ENCODE measurements at regions not wholly inside any gene's neighbourhood (a gene's known extent, or its start where the extent isn't known, plus 50 kb on each side); places are given as distances from the start of the nearest gene placed in this dataset.

DNA sequence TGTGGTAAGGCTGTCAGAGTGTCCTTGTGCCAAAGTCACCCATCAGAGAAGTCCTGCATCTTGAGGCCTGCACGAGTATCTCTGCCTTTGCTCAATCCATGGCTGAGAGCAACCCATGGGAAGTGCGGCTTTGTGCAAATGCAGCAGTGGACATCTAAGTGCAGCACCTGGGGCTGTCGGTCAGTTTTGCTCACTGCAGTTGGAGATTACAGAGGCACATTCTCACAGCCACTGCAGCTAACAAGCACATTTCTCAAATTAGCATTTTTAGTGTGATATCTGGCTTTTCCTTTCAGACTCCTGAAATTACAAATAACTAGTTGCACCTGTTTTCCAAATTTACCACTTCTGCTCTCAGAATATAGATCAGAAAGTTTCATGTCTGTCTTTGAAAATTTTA is 81.5 kb upstream of the DAZL start:
- TF ChIP-seq, protein P1, sequence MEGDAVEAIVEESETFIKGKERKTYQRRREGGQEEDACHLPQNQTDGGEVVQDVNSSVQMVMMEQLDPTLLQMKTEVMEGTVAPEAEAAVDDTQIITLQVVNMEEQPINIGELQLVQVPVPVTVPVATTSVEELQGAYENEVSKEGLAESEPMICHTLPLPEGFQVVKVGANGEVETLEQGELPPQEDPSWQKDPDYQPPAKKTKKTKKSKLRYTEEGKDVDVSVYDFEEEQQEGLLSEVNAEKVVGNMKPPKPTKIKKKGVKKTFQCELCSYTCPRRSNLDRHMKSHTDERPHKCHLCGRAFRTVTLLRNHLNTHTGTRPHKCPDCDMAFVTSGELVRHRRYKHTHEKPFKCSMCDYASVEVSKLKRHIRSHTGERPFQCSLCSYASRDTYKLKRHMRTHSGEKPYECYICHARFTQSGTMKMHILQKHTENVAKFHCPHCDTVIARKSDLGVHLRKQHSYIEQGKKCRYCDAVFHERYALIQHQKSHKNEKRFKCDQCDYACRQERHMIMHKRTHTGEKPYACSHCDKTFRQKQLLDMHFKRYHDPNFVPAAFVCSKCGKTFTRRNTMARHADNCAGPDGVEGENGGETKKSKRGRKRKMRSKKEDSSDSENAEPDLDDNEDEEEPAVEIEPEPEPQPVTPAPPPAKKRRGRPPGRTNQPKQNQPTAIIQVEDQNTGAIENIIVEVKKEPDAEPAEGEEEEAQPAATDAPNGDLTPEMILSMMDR (IDR thresholded peaks at IDR 0.05 in 4 of 5, conservative IDR thresholded peaks at IDR 0.05 in 1 of 5), result no peak
- no peak for TF ChIP-seq POLR2A (IDR thresholded peaks at IDR 0.05)
